DMS153 (cell line): ENCODE measurements at regions not wholly inside any gene's neighbourhood (a gene's known extent, or its start where the extent isn't known, plus 50 kb on each side); places are given as distances from the start of the nearest gene placed in this dataset.

ENCODE experiments used
- DNase-seq: peaks from one replicate; lab custom pipeline; 2025; lab: John Stamatoyannopoulos, UW

- no peak for DNase-seq
Observed at GRCh38 chr12:89185181-89185580, 167.1 kb downstream of the DUSP6 start.

GRCh38 chr12:89183985-89184435 is 168.3 kb downstream of the DUSP6 start:
- no peak for DNase-seq

DNA sequence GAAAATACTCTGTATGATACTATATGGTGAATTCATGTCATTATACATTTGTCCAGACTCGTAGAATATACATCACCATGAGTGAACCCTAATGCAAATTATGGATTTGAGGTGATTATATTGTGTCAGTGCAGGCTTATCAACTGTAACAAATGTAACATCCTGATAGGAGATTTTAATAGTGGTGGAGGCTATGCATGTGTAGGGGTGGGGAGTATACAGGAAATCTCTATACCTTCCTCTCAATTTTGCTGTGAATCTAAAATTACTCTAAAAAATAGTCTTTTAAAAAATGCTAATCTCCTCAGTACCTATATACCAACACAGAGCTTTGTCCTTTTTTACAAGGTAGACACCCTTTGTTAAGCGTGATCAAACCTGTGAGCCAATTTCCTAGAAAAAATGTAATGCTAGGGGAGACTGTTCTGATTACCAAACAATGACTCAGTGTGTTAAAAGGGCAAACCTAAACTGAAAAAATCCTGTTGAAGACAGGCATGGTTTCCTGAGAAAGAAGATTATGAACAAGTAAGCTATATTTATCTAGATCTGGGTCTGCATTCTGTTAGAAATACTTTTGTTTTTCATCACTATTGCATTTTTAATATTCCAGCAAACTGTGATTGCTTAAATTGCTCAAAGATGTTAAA is 170.9 kb downstream of the DUSP6 start:
- DNase-seq = no peak

DNA sequence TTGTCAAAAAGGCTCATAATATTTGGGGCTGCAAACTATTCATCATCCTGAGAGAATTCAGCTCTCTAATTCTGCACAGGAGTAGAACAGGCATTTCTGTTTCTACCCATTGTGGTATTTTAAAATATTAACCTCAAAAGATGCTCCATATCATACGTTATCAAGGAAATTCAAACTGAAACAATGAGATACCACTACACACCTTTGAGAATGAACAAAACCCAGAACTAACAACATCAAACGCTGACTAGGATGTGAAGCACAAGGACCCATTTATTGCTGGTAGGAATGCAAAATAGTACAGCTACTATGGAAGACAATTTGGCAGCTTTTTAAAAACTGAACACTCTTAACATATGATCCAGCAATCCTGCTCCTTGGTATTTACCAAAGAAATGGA is 171.8 kb downstream of the DUSP6 start:
- DNase-seq = no peak

- DNase-seq = peak; percentile 77
Observed at GRCh38 chr12:89179983-89180382, 172.3 kb downstream of the DUSP6 start.

DNA sequence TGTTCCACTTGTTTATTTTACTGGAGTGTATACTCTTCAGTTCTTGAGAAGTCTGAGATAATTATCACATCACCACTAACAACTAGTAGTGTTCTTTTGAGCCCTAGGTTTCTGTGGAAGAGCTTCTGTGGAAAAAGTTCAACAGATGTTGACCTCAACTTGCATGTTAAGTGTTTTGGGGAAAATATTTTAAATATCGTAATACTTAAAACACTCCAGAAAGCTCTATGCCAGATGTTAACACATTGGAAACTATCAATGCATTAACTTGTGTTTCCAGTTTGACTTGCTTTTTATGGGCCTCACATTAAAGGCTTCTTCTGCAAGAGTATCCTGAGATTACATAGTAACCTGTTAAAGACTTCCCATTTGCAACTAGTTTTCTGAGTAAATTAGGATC is 173.1 kb downstream of the DUSP6 start:
- DNase-seq = no peak

DNA sequence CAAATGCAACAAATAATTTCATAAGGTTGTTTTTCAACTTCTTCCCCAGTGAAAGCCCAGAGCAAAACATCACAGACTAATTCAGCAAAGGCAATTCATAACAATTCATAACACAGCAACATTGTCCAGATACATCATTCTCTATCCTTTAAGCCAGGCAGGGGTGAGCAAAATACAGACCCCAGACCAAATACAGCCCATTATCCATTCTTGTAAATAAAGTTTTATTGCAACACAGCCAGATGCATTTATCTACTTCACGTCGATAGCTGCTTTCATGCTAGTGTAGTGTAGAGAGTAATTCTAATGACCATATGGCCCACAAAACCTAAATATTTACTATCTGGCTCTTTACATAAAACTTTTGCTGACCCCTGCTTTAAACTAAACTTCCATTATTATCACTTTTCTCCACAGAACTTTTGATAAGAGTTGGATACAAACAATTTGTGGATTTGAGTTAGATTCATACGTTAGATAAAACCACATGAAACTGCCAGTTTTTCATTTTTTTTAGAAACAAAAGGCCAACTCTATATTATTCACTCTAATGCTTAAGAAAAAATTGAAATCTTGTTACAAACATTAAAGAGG is 174.4 kb downstream of the DUSP6 start:
- no peak for DNase-seq

GRCh38 chr12:89176676-89177075 is 175.6 kb downstream of the DUSP6 start:
- DNase-seq = no peak

DNA sequence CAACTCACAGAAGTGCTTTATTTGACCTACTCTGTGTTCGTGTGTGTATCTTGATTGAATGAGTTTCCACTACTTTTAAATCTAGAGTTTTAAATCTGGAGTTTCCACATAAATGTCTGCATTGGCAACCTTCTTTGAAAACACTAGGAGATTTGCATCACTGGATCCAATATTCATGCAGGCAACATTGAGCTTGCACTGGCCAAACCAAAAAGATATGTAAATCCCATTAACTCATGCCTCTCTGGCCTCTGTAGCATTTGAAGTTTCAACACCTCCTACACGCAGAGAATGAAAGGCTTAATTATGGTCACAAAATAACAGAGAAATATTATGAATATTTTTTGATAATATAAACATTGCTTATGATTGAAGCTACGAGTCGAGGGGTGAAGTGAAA is 178.6 kb downstream of the DUSP6 start:
- DNase-seq = no peak

- DNase-seq = no peak
Observed at GRCh38 chr12:89173096-89173495, 179.2 kb downstream of the DUSP6 start.

GRCh38 chr12:89172224-89172623 is 180.1 kb downstream of the DUSP6 start:
- no peak for DNase-seq

DNA sequence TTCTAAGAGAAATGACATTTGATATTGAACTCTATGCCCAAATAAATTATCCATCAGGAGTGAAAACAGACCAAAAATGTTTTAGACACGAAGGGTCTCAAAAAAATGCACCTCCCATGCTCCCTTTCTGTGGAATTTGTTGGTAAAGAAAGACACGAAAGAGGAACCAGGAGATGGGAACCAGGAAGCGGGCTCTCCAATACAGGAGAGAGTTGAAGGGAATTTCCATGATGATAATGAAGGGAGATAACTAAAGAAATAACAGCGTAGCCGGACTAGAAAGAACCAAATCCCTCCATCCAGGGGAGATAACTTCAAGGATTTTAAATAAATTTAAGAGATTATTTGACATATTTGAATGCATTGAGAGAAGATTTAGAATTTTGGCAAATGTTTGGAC is 183.0 kb downstream of the DUSP6 start:
- DNase-seq = no peak

DNA sequence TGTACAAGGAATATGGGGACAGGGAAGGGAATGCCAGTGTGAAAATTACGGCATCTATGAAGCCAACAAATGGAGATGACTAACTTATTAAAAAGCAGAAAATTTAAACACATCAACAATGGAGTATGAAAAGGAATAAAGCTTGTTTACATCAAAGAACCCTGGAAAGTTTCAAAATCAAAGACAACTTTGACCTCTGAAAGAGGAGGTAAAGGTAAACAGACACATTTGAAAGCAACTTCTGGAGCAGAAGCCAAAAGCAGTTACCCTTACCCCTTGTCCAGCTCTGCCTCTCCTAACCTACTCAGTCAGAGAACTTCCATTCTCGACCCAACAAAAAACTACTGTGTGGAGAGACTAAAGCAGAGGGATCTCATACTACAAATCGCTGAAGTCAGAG is 184.3 kb downstream of the DUSP6 start:
- no peak for DNase-seq

DNA sequence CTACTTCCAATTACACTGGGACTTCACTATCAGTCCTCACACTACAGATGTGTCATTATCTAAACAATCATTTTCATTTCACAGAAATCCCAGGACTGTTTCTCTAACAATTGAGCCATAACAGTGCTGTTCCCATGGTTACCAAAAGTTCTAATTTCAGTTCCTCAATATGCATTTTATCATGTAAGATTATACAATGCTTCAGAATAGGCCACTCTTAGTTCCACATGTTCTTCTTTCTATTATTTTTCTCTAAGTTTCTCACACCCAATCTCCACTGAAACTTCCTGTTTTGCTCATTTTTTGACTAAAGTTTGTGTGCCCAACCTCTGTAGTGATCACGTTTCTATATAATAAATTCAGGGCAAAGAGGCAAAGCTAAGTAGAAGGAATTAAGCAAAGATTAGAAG is 185.8 kb downstream of the DUSP6 start:
- DNase-seq = no peak

DNA sequence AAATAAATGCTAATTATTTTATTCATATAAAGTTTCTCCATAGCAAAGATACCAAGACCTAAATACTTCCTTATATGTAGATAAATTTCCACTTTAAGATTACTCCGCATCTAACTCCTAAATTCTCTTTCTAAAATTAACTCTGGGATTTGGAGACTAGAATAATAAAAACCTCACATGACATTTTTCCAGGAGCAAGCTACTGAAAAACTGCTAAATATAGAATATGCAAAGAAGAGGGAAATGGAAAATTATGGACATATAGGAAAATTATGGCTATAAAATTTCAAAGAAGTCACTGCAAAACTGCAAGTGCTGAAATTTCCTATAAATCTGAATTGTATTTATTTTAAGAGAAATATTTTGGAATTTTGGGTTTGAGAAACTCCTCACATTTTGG is 186.2 kb downstream of the DUSP6 start:
- no peak for DNase-seq

- DNase-seq = no peak
Observed at GRCh38 chr12:89165703-89166102, 186.6 kb downstream of the DUSP6 start.

DNA sequence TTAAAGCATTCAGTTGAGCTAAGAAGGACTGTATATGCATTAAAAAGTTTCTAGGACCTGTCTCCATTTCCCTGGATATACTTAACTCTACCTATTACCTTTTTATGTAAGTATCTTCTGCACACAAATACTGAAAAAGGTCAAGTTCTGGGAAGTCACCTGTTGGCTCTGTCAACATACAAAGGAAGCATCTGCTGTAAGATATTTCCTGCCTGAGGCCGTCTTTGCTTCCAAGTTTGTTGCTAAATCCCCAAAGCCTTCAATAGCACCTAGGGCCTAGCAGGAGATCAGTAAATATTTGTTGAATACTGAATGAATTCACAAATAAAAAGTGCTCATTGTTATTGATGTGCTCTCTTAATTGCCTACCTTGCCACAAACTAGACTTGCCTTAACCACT is 188.4 kb downstream of the DUSP6 start:
- DNase-seq = peak; percentile 16

- DNase-seq = peak; percentile 17
Observed at GRCh38 chr12:89162589-89163261, 189.6 kb downstream of the DUSP6 start.

DNA sequence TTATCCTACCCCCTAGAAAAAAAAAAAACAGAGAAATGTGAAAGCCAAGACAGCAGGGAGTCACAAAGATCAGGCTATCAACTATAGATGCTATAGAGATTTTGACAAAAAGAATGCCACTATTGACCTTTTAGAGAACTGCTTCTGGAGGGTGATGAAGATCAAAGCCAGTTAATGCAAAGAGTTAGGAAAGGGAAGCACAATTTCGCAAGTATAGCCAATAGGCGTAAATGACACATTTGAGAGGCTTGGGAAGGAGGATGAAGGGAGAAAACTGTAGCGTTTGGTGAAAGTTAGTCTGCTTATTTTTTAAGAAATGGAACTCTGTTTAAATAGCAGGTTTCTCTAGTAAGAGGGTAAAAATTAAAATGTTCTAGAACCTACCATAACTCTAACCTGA is 190.7 kb downstream of the DUSP6 start:
- DNase-seq = no peak

DNA sequence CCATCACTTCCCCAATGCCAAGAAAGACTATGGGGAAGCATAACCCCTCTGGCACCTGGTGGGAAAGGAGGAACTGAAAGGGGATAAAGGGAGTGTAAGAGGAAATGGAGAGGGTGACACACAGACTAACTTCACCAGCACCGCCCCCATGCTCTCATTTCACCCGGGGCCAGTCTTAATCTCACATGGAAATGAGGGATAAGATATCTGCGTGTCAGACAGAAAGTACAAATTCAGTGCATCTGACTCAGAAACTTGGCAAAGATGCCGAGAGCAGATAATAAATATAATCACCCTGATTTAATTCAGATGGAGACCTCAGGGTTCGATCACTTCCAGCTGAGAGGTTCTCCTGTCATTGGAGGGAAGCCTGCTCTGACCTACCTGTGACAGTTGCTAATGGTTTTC is 191.6 kb downstream of the DUSP6 start:
- no peak for DNase-seq

- DNase-seq = peak; percentile 35
Observed at GRCh38 chr12:89157413-89157812, 194.9 kb downstream of the DUSP6 start.

DNA sequence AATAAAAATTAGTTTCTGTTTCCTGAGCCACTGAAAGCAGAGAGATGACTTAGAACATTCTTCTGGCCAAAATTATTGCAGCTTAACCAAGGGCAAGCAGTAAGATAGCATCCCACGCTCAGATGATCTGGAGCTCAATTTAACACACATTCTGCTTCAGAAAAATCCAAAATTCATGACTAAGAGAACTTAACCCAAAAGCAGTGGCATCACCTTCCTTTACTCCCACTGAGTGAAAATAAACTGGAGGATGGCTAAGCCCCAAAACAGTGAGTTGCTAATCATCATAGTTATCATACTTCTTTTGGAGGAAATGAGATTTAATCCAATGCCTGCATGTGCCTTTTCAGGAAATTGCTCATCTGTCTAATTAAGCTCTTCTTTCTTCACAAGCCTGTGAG is 195.4 kb downstream of the DUSP6 start:
- DNase-seq = no peak

DNA sequence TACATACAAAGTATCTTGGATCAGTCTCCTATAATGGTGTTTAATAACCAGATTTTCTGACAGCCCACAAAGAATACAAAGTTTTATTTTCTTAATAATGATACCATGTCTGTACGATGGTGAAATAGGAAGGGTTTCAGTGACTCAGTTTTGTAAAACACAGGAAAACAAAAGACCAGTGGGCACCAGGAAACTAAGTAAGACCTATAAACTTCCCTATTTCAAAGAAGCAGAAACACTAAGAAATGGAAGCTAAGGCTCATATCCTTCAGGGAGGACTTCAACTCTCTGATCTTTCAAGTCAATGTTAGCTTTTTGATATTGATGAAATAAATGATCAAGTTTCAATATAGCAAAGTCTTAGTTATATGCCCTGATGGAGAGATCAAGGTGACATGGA is 196.0 kb downstream of the DUSP6 start:
- DNase-seq = no peak

DNA sequence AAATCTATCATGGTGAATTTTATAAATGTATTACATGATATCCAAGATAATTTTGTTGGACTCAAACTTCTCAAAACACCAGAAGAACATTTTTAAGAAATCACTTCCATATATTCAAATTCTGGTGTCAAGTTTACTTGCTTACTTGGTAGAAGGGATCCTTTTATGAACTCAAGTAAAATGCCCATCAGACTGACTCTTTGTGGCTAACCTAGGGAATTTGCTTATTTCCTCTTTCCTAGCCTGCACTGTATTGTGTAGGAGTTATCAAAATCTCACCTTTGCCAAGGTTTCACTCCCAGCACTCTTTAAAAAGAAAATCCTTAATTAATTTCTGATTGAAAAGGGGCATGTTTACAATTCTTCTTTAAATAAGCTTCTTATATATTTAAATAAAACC is 196.5 kb downstream of the DUSP6 start:
- DNase-seq = no peak
